H1 (cell line): ENCODE measurements at regions not wholly inside any gene's neighbourhood (a gene's known extent, or its start where the extent isn't known, plus 50 kb on each side); places are given as distances from the start of the nearest gene placed in this dataset.

Source experiments
- KDM5A ChIP-seq: fragments of 200-600 bp; IDR thresholded peaks from 2 replicates; pipeline ENCODE4 v1.7.1; 2012; ENCODE audit warnings: mild to moderate bottlenecking, low read length, inconsistent platforms, mixed read lengths
- TF ChIP-seq, protein P1 (sequence below): fragments of 300-600 bp; sonication (generic); IDR thresholded peaks from 2 replicates; pipeline ENCODE4 v1.7.1; 2012; ENCODE audit warnings: low read length, moderate library complexity, mild to moderate bottlenecking, inconsistent platforms; ENCODE audit not compliant: insufficient replicate concordance
- TF ChIP-seq, protein P2 (sequence below): IDR thresholded peaks from 2 replicates; pipeline ENCODE4 v1.6.1; 2011; ENCODE audit warnings: low read depth, mild to moderate bottlenecking, low read length; ENCODE audit not compliant: insufficient read depth

DNA sequence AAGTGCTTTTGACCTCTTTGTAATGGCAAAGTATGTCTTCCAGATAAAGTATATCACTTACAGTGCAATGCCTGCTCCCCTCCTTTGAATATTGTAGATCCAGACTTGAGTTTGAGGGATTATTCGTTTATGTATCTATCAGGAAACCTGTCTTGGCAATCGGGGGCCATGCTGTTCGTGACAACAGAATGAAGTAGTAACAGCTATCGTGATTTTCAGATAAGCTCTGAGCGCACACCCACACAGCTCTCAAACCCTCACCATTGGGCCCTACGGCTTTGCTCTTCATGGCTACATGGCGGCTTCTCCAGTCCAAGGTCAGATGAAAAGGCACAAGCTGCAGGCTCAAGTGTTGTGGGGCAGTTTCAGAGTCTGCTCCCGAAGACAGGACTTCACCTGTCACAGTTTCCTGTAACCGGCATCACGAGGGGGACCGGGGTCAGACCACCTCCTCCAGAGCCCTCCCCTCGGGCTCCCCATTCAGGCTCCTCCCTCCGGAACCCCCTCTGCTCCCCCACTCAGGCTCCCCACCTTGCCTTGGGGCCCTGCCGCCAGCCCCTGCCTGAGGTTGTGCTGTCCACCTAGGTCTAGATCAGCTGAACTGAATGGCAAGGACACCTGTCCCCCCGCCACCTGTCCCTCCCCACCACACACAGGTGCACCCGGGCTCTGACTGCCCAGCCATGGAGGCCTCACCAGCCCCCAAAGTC is 292.5 kb upstream of the SALL3 start (continued):
- TF ChIP-seq, protein P1, sequence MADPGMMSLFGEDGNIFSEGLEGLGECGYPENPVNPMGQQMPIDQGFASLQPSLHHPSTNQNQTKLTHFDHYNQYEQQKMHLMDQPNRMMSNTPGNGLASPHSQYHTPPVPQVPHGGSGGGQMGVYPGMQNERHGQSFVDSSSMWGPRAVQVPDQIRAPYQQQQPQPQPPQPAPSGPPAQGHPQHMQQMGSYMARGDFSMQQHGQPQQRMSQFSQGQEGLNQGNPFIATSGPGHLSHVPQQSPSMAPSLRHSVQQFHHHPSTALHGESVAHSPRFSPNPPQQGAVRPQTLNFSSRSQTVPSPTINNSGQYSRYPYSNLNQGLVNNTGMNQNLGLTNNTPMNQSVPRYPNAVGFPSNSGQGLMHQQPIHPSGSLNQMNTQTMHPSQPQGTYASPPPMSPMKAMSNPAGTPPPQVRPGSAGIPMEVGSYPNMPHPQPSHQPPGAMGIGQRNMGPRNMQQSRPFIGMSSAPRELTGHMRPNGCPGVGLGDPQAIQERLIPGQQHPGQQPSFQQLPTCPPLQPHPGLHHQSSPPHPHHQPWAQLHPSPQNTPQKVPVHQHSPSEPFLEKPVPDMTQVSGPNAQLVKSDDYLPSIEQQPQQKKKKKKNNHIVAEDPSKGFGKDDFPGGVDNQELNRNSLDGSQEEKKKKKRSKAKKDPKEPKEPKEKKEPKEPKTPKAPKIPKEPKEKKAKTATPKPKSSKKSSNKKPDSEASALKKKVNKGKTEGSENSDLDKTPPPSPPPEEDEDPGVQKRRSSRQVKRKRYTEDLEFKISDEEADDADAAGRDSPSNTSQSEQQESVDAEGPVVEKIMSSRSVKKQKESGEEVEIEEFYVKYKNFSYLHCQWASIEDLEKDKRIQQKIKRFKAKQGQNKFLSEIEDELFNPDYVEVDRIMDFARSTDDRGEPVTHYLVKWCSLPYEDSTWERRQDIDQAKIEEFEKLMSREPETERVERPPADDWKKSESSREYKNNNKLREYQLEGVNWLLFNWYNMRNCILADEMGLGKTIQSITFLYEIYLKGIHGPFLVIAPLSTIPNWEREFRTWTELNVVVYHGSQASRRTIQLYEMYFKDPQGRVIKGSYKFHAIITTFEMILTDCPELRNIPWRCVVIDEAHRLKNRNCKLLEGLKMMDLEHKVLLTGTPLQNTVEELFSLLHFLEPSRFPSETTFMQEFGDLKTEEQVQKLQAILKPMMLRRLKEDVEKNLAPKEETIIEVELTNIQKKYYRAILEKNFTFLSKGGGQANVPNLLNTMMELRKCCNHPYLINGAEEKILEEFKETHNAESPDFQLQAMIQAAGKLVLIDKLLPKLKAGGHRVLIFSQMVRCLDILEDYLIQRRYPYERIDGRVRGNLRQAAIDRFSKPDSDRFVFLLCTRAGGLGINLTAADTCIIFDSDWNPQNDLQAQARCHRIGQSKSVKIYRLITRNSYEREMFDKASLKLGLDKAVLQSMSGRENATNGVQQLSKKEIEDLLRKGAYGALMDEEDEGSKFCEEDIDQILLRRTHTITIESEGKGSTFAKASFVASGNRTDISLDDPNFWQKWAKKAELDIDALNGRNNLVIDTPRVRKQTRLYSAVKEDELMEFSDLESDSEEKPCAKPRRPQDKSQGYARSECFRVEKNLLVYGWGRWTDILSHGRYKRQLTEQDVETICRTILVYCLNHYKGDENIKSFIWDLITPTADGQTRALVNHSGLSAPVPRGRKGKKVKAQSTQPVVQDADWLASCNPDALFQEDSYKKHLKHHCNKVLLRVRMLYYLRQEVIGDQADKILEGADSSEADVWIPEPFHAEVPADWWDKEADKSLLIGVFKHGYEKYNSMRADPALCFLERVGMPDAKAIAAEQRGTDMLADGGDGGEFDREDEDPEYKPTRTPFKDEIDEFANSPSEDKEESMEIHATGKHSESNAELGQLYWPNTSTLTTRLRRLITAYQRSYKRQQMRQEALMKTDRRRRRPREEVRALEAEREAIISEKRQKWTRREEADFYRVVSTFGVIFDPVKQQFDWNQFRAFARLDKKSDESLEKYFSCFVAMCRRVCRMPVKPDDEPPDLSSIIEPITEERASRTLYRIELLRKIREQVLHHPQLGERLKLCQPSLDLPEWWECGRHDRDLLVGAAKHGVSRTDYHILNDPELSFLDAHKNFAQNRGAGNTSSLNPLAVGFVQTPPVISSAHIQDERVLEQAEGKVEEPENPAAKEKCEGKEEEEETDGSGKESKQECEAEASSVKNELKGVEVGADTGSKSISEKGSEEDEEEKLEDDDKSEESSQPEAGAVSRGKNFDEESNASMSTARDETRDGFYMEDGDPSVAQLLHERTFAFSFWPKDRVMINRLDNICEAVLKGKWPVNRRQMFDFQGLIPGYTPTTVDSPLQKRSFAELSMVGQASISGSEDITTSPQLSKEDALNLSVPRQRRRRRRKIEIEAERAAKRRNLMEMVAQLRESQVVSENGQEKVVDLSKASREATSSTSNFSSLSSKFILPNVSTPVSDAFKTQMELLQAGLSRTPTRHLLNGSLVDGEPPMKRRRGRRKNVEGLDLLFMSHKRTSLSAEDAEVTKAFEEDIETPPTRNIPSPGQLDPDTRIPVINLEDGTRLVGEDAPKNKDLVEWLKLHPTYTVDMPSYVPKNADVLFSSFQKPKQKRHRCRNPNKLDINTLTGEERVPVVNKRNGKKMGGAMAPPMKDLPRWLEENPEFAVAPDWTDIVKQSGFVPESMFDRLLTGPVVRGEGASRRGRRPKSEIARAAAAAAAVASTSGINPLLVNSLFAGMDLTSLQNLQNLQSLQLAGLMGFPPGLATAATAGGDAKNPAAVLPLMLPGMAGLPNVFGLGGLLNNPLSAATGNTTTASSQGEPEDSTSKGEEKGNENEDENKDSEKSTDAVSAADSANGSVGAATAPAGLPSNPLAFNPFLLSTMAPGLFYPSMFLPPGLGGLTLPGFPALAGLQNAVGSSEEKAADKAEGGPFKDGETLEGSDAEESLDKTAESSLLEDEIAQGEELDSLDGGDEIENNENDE: no peak
- TF ChIP-seq, protein P2, sequence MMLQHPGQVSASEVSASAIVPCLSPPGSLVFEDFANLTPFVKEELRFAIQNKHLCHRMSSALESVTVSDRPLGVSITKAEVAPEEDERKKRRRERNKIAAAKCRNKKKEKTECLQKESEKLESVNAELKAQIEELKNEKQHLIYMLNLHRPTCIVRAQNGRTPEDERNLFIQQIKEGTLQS: no peak
- TF ChIP-seq KDM5A: no peak
